T-helper 2 cell treated with Interferon-gamma antibody and Interleukin-4, amounts not matched to agents 5 μg/mL and 100 μg/mL, for 36 hours (primary cell): ENCODE measurements at regions not wholly inside any gene's neighbourhood (a gene's known extent, or its start where the extent isn't known, plus 50 kb on each side); places are given as distances from the start of the nearest gene placed in this dataset.
"Not testable (repeated sequence)": the region's sequence is repeated elsewhere in the genome, so short reads cannot be mapped to it uniquely, and the experiment has no call there.

ENCODE experiments used
- DNase-seq: peaks from one replicate; pipeline ENCODE4 v3.0.0; 2021; ENCODE audit warnings: low spot score
- H3K27ac Mint-ChIP-seq: one replicate; pipeline ENCODE4 v1.8.0; 2021; ENCODE audit warnings: mild to moderate bottlenecking, mixed read lengths
- H3K27me3 Mint-ChIP-seq: one replicate; pipeline ENCODE4 v1.8.0; 2021; ENCODE audit warnings: low read depth, mixed read lengths
- H3K36me3 Mint-ChIP-seq: one replicate; pipeline ENCODE4 v1.8.0; 2021; ENCODE audit warnings: low read depth, mixed read lengths
- H3K4me1 Mint-ChIP-seq: one replicate; pipeline ENCODE4 v1.8.0; 2021; ENCODE audit warnings: low read depth, mixed read lengths
- H3K4me3 Mint-ChIP-seq: one replicate; pipeline ENCODE4 v1.8.0; 2022; ENCODE audit warnings: mild to moderate bottlenecking, moderate library complexity, mixed read lengths
- H3K9me3 Mint-ChIP-seq: one replicate; pipeline ENCODE4 v1.8.0; 2021; ENCODE audit warnings: mixed read lengths

DNA sequence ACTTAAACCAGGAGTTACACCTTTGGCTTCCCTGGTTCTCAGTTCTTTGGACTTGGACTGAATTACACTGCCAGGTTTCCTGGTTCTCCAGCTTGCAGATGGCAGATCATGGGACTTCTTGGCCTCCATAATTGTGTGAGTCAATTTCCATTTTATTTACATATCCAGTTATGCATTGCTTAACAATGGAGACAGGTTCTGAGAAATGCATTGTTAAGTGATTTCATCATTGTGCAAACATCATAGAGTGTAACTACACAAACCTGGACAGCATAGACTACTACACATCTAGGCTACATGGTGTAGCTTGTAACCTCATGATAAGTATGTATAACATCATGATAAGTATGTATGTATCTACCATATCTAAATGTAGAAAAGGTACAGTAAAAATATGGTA, 276.1 kb upstream of the BTG1 start:
- no peak overlapping the region for H3K27ac Mint-ChIP-seq
- H3K4me1 Mint-ChIP-seq: peaks cover 5% of the 10 kb centered on the region
- DNase-seq: no peak

GRCh38 chr12:92421042-92421441, 275.4 kb upstream of the BTG1 start:
- peaks cover 4% of the 10 kb centered on the region for H3K9me3 Mint-ChIP-seq
- DNase-seq: no peak
- no peaks in the 10 kb centered on the region for H3K36me3 Mint-ChIP-seq
- H3K27me3 Mint-ChIP-seq: no peaks in the 10 kb centered on the region
- H3K4me1 Mint-ChIP-seq: peaks cover 9% of the 10 kb centered on the region
- H3K27ac Mint-ChIP-seq: no peak overlapping the region
- no peak overlapping the region for H3K4me3 Mint-ChIP-seq

More for the DNA sequence above, 276.1 kb upstream of the BTG1 start:
- no peaks in the 10 kb centered on the region for H3K27me3 Mint-ChIP-seq
- H3K4me3 Mint-ChIP-seq: no peak overlapping the region
- H3K9me3 Mint-ChIP-seq: no peaks in the 10 kb centered on the region
- H3K36me3 Mint-ChIP-seq: no peaks in the 10 kb centered on the region

GRCh38 chr12:92419201-92419600, 273.6 kb upstream of the BTG1 start:
- H3K27me3 Mint-ChIP-seq: no peaks in the 10 kb centered on the region
- no peak for DNase-seq
- no peaks in the 10 kb centered on the region for H3K36me3 Mint-ChIP-seq
- no peak overlapping the region for H3K4me3 Mint-ChIP-seq
- peaks cover 4% of the 10 kb centered on the region for H3K9me3 Mint-ChIP-seq
- H3K4me1 Mint-ChIP-seq: peaks cover 9% of the 10 kb centered on the region
- H3K27ac Mint-ChIP-seq: no peak overlapping the region

- no peaks in the 10 kb centered on the region for H3K27me3 Mint-ChIP-seq
- H3K4me3 Mint-ChIP-seq: no peak overlapping the region
- H3K9me3 Mint-ChIP-seq: peaks cover 4% of the 10 kb centered on the region
- no peaks in the 10 kb centered on the region for H3K36me3 Mint-ChIP-seq
- no peak for DNase-seq
- H3K4me1 Mint-ChIP-seq: peaks cover 11% of the 10 kb centered on the region
- no peak overlapping the region for H3K27ac Mint-ChIP-seq
Observed at GRCh38 chr12:92418381-92418780, 272.7 kb upstream of the BTG1 start.

GRCh38 chr12:92417373-92417772, 271.7 kb upstream of the BTG1 start:
- Mint-ChIP-seq H3K27ac (no peak overlapping the region), H3K27me3 (no peaks in the 10 kb centered on the region), H3K36me3 (no peaks in the 10 kb centered on the region), H3K4me3 (no peak overlapping the region), H3K9me3 (peaks cover 4% of the 10 kb centered on the region), H3K4me1 (peaks cover 11% of the 10 kb centered on the region)
- DNase-seq: no peak

GRCh38 chr12:92416385-92416812, 270.8 kb upstream of the BTG1 start:
- Mint-ChIP-seq H3K4me1 (peaks cover 11% of the 10 kb centered on the region), H3K9me3 (peaks cover 4% of the 10 kb centered on the region), H3K27me3 (no peaks in the 10 kb centered on the region), H3K4me3 (no peak overlapping the region), H3K36me3 (no peaks in the 10 kb centered on the region), H3K27ac (no peak overlapping the region)
- DNase-seq: no peak

DNA sequence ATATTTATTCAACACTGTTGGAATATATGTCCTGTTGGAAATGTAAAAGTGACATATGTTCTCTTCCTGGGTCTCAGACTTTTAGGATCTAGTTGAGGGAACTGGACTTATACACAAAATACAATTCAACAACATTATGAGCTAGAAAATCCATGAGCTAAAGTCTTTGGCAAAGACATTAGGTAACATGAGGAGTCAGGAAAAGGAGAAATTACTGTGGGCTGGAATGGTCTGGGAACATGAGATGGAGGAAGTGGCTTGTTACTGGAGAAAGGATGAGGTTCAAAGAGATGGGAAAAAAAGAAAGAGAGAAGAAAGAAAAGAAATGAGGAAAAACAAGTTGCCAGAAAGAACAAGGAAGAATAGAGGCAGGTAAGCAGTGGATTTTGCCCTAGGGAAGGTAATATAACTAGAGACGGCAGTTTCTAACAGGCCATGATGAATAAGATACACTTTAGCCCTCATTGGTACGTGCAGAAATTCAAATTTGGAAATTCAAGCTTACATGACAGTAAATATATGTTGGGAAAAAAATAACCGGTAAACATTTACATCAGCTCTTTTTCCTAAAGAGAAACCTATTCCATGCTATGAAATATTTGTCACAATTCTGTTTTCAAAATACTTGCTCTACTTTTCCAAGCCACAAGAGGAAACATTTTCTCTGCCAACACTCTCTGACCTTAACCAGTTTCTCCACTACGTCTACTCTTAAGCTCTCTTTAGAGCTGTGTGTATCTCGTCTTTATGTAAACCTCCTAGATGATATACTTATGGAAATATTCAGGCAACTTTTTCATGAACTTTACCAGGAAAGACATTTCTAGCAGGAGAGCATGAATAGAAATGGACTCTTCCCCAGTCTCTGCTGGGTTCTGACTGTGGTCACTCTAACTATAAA, 268.8 kb upstream of the BTG1 start:
- H3K4me3 Mint-ChIP-seq: no peak overlapping the region
- H3K4me1 Mint-ChIP-seq: peaks cover 7% of the 10 kb centered on the region
- no peak for DNase-seq
- H3K27ac Mint-ChIP-seq: peak overlapping the region; percentile 9
- no peaks in the 10 kb centered on the region for H3K36me3 Mint-ChIP-seq
- H3K9me3 Mint-ChIP-seq: peaks cover 4% of the 10 kb centered on the region
- no peaks in the 10 kb centered on the region for H3K27me3 Mint-ChIP-seq

DNA sequence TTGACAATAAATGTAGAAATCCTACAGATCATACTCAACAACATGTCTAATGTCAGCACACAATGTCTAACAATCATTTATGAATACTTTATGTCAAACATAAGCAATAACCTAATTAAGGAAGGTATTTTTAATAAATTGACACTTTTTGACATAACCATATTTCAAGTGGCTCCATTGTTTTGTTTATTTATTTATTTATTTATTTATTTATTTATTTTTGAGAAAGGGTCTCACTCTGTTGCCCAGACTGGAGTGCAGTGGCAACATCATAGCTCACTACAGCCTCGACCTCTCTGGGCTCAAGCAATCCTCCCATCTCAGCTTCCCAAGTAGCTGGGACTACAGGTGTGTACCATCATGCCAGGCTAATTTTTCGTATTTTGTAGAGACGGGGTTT, 267.6 kb upstream of the BTG1 start:
- H3K9me3 Mint-ChIP-seq: peaks cover 4% of the 10 kb centered on the region
- H3K4me1 Mint-ChIP-seq: peaks cover 7% of the 10 kb centered on the region
- H3K27ac Mint-ChIP-seq: no peak overlapping the region
- H3K4me3 Mint-ChIP-seq: no peak overlapping the region
- DNase-seq: no peak
- H3K36me3 Mint-ChIP-seq: no peaks in the 10 kb centered on the region
- H3K27me3 Mint-ChIP-seq: no peaks in the 10 kb centered on the region

DNA sequence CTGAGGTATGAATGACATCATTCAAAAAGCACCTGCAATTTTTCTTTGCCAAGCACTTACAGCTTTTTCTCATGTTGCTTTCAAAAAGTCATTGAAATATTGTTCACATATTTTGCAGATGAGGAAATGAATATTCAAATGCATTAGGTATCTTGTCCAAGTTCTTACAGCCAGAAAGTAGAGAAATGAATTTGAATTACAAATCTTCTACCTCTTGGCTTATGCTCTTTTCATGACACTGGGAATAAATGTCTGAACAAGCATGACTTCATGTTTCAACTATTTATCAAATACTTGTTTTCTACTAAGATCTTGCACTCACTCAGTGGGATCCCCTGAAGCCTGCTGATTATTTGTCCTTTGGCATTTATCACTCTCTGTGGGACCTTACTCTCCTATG, 267.2 kb upstream of the BTG1 start:
- no peaks in the 10 kb centered on the region for H3K36me3 Mint-ChIP-seq
- H3K4me1 Mint-ChIP-seq: peaks cover 12% of the 10 kb centered on the region
- H3K9me3 Mint-ChIP-seq: peaks cover 4% of the 10 kb centered on the region
- DNase-seq: no peak
- H3K27ac Mint-ChIP-seq: no peak overlapping the region
- no peak overlapping the region for H3K4me3 Mint-ChIP-seq
- no peaks in the 10 kb centered on the region for H3K27me3 Mint-ChIP-seq

DNA sequence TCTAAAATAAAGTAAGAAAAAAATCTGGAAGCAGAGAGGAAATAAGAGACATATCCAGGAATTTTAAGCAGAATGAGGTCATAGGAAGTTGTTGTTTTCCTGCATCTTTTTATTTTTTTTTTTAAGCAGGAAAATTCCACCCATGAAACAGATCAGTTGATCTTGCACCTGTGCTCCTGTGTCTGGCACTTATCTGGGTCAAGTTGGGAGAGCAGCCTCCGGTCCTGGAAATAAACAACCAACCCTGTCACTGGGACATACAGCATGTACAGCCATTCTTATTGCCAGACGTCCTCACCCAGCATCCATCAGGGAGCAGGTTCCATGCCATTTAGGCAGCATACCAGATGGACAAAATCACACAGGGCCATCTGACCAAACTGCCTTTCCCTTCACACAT, 266.0 kb upstream of the BTG1 start:
- Mint-ChIP-seq H3K4me3 (no peak overlapping the region), H3K27me3 (no peaks in the 10 kb centered on the region), H3K9me3 (peaks cover 4% of the 10 kb centered on the region), H3K27ac (no peak overlapping the region), H3K4me1 (peaks cover 17% of the 10 kb centered on the region), H3K36me3 (no peaks in the 10 kb centered on the region)
- no peak for DNase-seq

GRCh38 chr12:92408072-92408900, 262.6 kb upstream of the BTG1 start:
- DNase-seq: peak; percentile 49
- peak overlapping the region; percentile 22 for H3K27ac Mint-ChIP-seq
- H3K4me3 Mint-ChIP-seq: no peak overlapping the region
- H3K36me3 Mint-ChIP-seq: peaks cover 6% of the 10 kb centered on the region
- peaks cover 6% of the 10 kb centered on the region for H3K9me3 Mint-ChIP-seq
- no peaks in the 10 kb centered on the region for H3K27me3 Mint-ChIP-seq
- peaks cover 38% of the 10 kb centered on the region for H3K4me1 Mint-ChIP-seq

GRCh38 chr12:92406404-92407070, 260.9 kb upstream of the BTG1 start:
- H3K36me3 Mint-ChIP-seq, H3K4me3 Mint-ChIP-seq, H3K27ac Mint-ChIP-seq, H3K27me3 Mint-ChIP-seq, H3K9me3 Mint-ChIP-seq, DNase-seq: not testable (repeated sequence)
- H3K4me1 Mint-ChIP-seq: peaks cover 55% of the 10 kb centered on the region

GRCh38 chr12:92405801-92406251, 260.2 kb upstream of the BTG1 start:
- Mint-ChIP-seq H3K4me1 (peaks cover 62% of the 10 kb centered on the region), H3K27ac (peak overlapping the region; percentile 90), H3K4me3 (peak overlapping the region; percentile 71), H3K36me3 (peaks cover 16% of the 10 kb centered on the region)
- not testable (repeated sequence) for H3K27me3 Mint-ChIP-seq, H3K9me3 Mint-ChIP-seq
- DNase-seq: peak; percentile 30

DNA sequence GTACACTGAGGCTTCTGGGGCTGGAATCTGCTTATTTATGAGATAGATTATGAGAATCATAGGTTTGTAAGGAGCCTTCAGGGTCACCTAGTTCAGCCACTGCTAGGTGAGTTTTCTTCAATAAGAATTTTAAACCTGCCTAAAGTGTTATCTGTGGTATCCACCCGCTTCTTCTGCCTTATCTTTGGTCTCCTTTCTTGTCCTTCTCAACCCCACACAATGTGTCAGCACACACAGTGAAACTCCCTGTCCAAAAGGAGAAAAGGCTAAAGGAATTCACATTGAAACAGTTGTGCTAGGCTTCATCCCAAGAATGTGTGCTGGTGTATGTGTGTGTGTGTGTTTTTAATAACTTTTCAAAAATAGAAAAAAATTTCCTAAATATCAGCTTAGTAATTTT, 259.3 kb upstream of the BTG1 start:
- Mint-ChIP-seq H3K36me3 (peaks cover 19% of the 10 kb centered on the region), H3K4me3 (peak overlapping the region; percentile 53), H3K27ac (peak overlapping the region; percentile 58), H3K27me3 (no peaks in the 10 kb centered on the region), H3K4me1 (peaks cover 69% of the 10 kb centered on the region), H3K9me3 (peaks cover 6% of the 10 kb centered on the region)
- DNase-seq: no peak
